ENCODE measurements at regions not wholly inside any gene's neighbourhood (a gene's known extent, or its start where the extent isn't known, plus 50 kb on each side); places are given as distances from the start of the nearest gene placed in this dataset.

GRCh38 chr18:68034296-68034695 is 517.8 kb upstream of the DSEL start:
- TF ChIP-seq EZH2 (IDR thresholded peaks at IDR 0.05; ENCODE audit: low read depth) (no peak), CTCF (conservative IDR thresholded peaks at IDR 0.05) (no peak)
